ENCODE measurements at regions not wholly inside any gene's neighbourhood (a gene's known extent, or its start where the extent isn't known, plus 50 kb on each side); places are given as distances from the start of the nearest gene placed in this dataset.

GRCh38 chr5:162323466-162323865 lies 255.9 kb downstream of the GABRG2 start:
- TF ChIP-seq CTCF (IDR thresholded peaks at IDR 0.05) (no peak), POLR2A (IDR thresholded peaks at IDR 0.05) (no peak), POLR2AphosphoS5 (IDR thresholded peaks at IDR 0.05) (no peak)

Measured in breast epithelium (tissue), 3 donors.